ENCODE measurements at regions not wholly inside any gene's neighbourhood (a gene's known extent, or its start where the extent isn't known, plus 50 kb on each side); places are given as distances from the start of the nearest gene placed in this dataset.

- no peak for DNase-seq
- Histone ChIP-seq H3K4me1 (ENCODE audit: control insufficient read depth, insufficient read depth, low read length, poor library complexity, severe bottlenecking) (no peaks in the 10 kb centered on the region), H3K4me3 (ENCODE audit: insufficient read depth, low read depth, low read length, poor library complexity, severe bottlenecking) (no peak overlapping the region), H3K9me3 (ENCODE audit: control insufficient read depth, low read length) (no peaks in the 10 kb centered on the region), H3K27ac (ENCODE audit: insufficient read depth, low read length, poor library complexity, severe bottlenecking) (no peak overlapping the region), H3K27me3 (replicated peaks; ENCODE audit: control insufficient read depth, insufficient read depth, low read length, poor library complexity, severe bottlenecking) (no peaks in the 10 kb centered on the region), H3K36me3 (ENCODE audit: control insufficient read depth, insufficient read depth, low read length) (no peaks in the 10 kb centered on the region)
These were observed 160.3 kb downstream of the NUP210 start for GRCh38 chr3:13259831-13260230.

- H3K27me3 ChIP-seq (replicated peaks; ENCODE audit: control insufficient read depth, insufficient read depth, low read length, poor library complexity, severe bottlenecking): no peaks in the 10 kb centered on the region
- DNase-seq: no peak
- no peaks in the 10 kb centered on the region for H3K9me3 ChIP-seq (ENCODE audit: control insufficient read depth, low read length)
- H3K27ac ChIP-seq (ENCODE audit: insufficient read depth, low read length, poor library complexity, severe bottlenecking): no peak overlapping the region
- no peak overlapping the region for H3K4me3 ChIP-seq (ENCODE audit: insufficient read depth, low read depth, low read length, poor library complexity, severe bottlenecking)
- H3K36me3 ChIP-seq (ENCODE audit: control insufficient read depth, insufficient read depth, low read length): no peaks in the 10 kb centered on the region
- H3K4me1 ChIP-seq (ENCODE audit: control insufficient read depth, insufficient read depth, low read length, poor library complexity, severe bottlenecking): no peaks in the 10 kb centered on the region
These were observed 161.1 kb downstream of the NUP210 start for GRCh38 chr3:13258986-13259514.

- Histone ChIP-seq H3K9me3 (ENCODE audit: control insufficient read depth, low read length) (no peaks in the 10 kb centered on the region), H3K36me3 (ENCODE audit: control insufficient read depth, insufficient read depth, low read length) (no peaks in the 10 kb centered on the region), H3K27ac (ENCODE audit: insufficient read depth, low read length, poor library complexity, severe bottlenecking) (no peak overlapping the region), H3K4me3 (ENCODE audit: insufficient read depth, low read depth, low read length, poor library complexity, severe bottlenecking) (no peak overlapping the region), H3K27me3 (replicated peaks; ENCODE audit: control insufficient read depth, insufficient read depth, low read length, poor library complexity, severe bottlenecking) (no peaks in the 10 kb centered on the region), H3K4me1 (ENCODE audit: control insufficient read depth, insufficient read depth, low read length, poor library complexity, severe bottlenecking) (no peaks in the 10 kb centered on the region)
- no peak for DNase-seq
These were observed 161.8 kb downstream of the NUP210 start for GRCh38 chr3:13258280-13258679.

- Histone ChIP-seq H3K9me3 (ENCODE audit: control insufficient read depth, low read length) (no peaks in the 10 kb centered on the region), H3K4me3 (ENCODE audit: insufficient read depth, low read depth, low read length, poor library complexity, severe bottlenecking) (no peak overlapping the region), H3K4me1 (ENCODE audit: control insufficient read depth, insufficient read depth, low read length, poor library complexity, severe bottlenecking) (no peaks in the 10 kb centered on the region), H3K36me3 (ENCODE audit: control insufficient read depth, insufficient read depth, low read length) (no peaks in the 10 kb centered on the region), H3K27me3 (replicated peaks; ENCODE audit: control insufficient read depth, insufficient read depth, low read length, poor library complexity, severe bottlenecking) (no peaks in the 10 kb centered on the region), H3K27ac (ENCODE audit: insufficient read depth, low read length, poor library complexity, severe bottlenecking) (no peak overlapping the region)
- DNase-seq: no peak
These were observed 162.5 kb downstream of the NUP210 start for GRCh38 chr3:13257666-13258065.

GRCh38 chr3:13256845-13257244 is 163.3 kb downstream of the NUP210 start:
- no peak for DNase-seq
- Histone ChIP-seq H3K4me1 (ENCODE audit: control insufficient read depth, insufficient read depth, low read length, poor library complexity, severe bottlenecking) (no peaks in the 10 kb centered on the region), H3K9me3 (ENCODE audit: control insufficient read depth, low read length) (no peaks in the 10 kb centered on the region), H3K27ac (ENCODE audit: insufficient read depth, low read length, poor library complexity, severe bottlenecking) (no peak overlapping the region), H3K27me3 (replicated peaks; ENCODE audit: control insufficient read depth, insufficient read depth, low read length, poor library complexity, severe bottlenecking) (no peaks in the 10 kb centered on the region), H3K36me3 (ENCODE audit: control insufficient read depth, insufficient read depth, low read length) (no peaks in the 10 kb centered on the region), H3K4me3 (ENCODE audit: insufficient read depth, low read depth, low read length, poor library complexity, severe bottlenecking) (no peak overlapping the region)

GRCh38 chr3:13254028-13254951 is 165.8 kb downstream of the NUP210 start:
- DNase-seq: no peak
- Histone ChIP-seq H3K27ac (ENCODE audit: insufficient read depth, low read length, poor library complexity, severe bottlenecking) (no peak overlapping the region), H3K4me1 (ENCODE audit: control insufficient read depth, insufficient read depth, low read length, poor library complexity, severe bottlenecking) (no peaks in the 10 kb centered on the region)

GRCh38 chr3:13253208-13253937 is 166.7 kb downstream of the NUP210 start:
- Histone ChIP-seq H3K4me1 (ENCODE audit: control insufficient read depth, insufficient read depth, low read length, poor library complexity, severe bottlenecking) (no peaks in the 10 kb centered on the region), H3K4me3 (ENCODE audit: insufficient read depth, low read depth, low read length, poor library complexity, severe bottlenecking) (no peak overlapping the region), H3K9me3 (ENCODE audit: control insufficient read depth, low read length) (no peaks in the 10 kb centered on the region), H3K27ac (ENCODE audit: insufficient read depth, low read length, poor library complexity, severe bottlenecking) (no peak overlapping the region), H3K27me3 (replicated peaks; ENCODE audit: control insufficient read depth, insufficient read depth, low read length, poor library complexity, severe bottlenecking) (no peaks in the 10 kb centered on the region), H3K36me3 (ENCODE audit: control insufficient read depth, insufficient read depth, low read length) (no peaks in the 10 kb centered on the region)
- DNase-seq: no peak

More at GRCh38 chr3:13254028-13254951, 165.8 kb downstream of the NUP210 start:
- H3K27me3 ChIP-seq (replicated peaks; ENCODE audit: control insufficient read depth, insufficient read depth, low read length, poor library complexity, severe bottlenecking): no peaks in the 10 kb centered on the region
- no peaks in the 10 kb centered on the region for H3K36me3 ChIP-seq (ENCODE audit: control insufficient read depth, insufficient read depth, low read length)
- H3K9me3 ChIP-seq (ENCODE audit: control insufficient read depth, low read length): no peaks in the 10 kb centered on the region
- no peak overlapping the region for H3K4me3 ChIP-seq (ENCODE audit: insufficient read depth, low read depth, low read length, poor library complexity, severe bottlenecking)

- Histone ChIP-seq H3K9me3 (ENCODE audit: control insufficient read depth, low read length) (no peaks in the 10 kb centered on the region), H3K4me1 (ENCODE audit: control insufficient read depth, insufficient read depth, low read length, poor library complexity, severe bottlenecking) (no peaks in the 10 kb centered on the region), H3K27ac (ENCODE audit: insufficient read depth, low read length, poor library complexity, severe bottlenecking) (no peak overlapping the region), H3K27me3 (replicated peaks; ENCODE audit: control insufficient read depth, insufficient read depth, low read length, poor library complexity, severe bottlenecking) (no peaks in the 10 kb centered on the region), H3K4me3 (ENCODE audit: insufficient read depth, low read depth, low read length, poor library complexity, severe bottlenecking) (no peak overlapping the region), H3K36me3 (ENCODE audit: control insufficient read depth, insufficient read depth, low read length) (no peaks in the 10 kb centered on the region)
- no peak for DNase-seq
These were observed 167.9 kb downstream of the NUP210 start for GRCh38 chr3:13252207-13252606.

GRCh38 chr3:13251166-13251903 is 168.8 kb downstream of the NUP210 start:
- no peak for DNase-seq
- Histone ChIP-seq H3K27ac (ENCODE audit: insufficient read depth, low read length, poor library complexity, severe bottlenecking) (no peak overlapping the region), H3K4me1 (ENCODE audit: control insufficient read depth, insufficient read depth, low read length, poor library complexity, severe bottlenecking) (no peaks in the 10 kb centered on the region)

More at GRCh38 chr3:13251166-13251903, 168.8 kb downstream of the NUP210 start:
- H3K4me3 ChIP-seq (ENCODE audit: insufficient read depth, low read depth, low read length, poor library complexity, severe bottlenecking): no peak overlapping the region
- H3K9me3 ChIP-seq (ENCODE audit: control insufficient read depth, low read length): no peaks in the 10 kb centered on the region
- no peaks in the 10 kb centered on the region for H3K36me3 ChIP-seq (ENCODE audit: control insufficient read depth, insufficient read depth, low read length)
- no peaks in the 10 kb centered on the region for H3K27me3 ChIP-seq (replicated peaks; ENCODE audit: control insufficient read depth, insufficient read depth, low read length, poor library complexity, severe bottlenecking)
